ENCODE measurements at regions not wholly inside any gene's neighbourhood (a gene's known extent, or its start where the extent isn't known, plus 50 kb on each side); places are given as distances from the start of the nearest gene placed in this dataset.

GRCh38 chr10:108812906-108813305 lies 1110.4 kb downstream of the XPNPEP1 start:
- Histone ChIP-seq H3K4me3 (ENCODE audit: low read depth, low read length) (no peak overlapping the region), H3K27ac (ENCODE audit: extremely low read depth, low read depth, low read length) (no peak overlapping the region), H3K9me3 (ENCODE audit: control insufficient read depth, insufficient read depth, low read depth, low read length) (no peaks in the 10 kb centered on the region), H3K4me1 (ENCODE audit: control insufficient read depth, insufficient read depth, low read length) (no peaks in the 10 kb centered on the region), H3K36me3 (ENCODE audit: control insufficient read depth in 2 of 2, insufficient read depth in 1 of 2, low read length in 2 of 2) (no peaks in the 10 kb centered on the region)
- POLR2A ChIA-PET = no interaction called here
- no peak for TF ChIP-seq ZNF16 (tag by site-specific recombination; IDR thresholded peaks at IDR 0.05; ENCODE audit: low read depth)
- TF ChIP-seq, protein P1, sequence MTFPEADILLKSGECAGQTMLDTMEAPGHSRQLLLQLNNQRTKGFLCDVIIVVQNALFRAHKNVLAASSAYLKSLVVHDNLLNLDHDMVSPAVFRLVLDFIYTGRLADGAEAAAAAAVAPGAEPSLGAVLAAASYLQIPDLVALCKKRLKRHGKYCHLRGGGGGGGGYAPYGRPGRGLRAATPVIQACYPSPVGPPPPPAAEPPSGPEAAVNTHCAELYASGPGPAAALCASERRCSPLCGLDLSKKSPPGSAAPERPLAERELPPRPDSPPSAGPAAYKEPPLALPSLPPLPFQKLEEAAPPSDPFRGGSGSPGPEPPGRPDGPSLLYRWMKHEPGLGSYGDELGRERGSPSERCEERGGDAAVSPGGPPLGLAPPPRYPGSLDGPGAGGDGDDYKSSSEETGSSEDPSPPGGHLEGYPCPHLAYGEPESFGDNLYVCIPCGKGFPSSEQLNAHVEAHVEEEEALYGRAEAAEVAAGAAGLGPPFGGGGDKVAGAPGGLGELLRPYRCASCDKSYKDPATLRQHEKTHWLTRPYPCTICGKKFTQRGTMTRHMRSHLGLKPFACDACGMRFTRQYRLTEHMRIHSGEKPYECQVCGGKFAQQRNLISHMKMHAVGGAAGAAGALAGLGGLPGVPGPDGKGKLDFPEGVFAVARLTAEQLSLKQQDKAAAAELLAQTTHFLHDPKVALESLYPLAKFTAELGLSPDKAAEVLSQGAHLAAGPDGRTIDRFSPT (tag by site-specific recombination; IDR thresholded peaks at IDR 0.05) = no peak
- TF ChIP-seq, protein P2, sequence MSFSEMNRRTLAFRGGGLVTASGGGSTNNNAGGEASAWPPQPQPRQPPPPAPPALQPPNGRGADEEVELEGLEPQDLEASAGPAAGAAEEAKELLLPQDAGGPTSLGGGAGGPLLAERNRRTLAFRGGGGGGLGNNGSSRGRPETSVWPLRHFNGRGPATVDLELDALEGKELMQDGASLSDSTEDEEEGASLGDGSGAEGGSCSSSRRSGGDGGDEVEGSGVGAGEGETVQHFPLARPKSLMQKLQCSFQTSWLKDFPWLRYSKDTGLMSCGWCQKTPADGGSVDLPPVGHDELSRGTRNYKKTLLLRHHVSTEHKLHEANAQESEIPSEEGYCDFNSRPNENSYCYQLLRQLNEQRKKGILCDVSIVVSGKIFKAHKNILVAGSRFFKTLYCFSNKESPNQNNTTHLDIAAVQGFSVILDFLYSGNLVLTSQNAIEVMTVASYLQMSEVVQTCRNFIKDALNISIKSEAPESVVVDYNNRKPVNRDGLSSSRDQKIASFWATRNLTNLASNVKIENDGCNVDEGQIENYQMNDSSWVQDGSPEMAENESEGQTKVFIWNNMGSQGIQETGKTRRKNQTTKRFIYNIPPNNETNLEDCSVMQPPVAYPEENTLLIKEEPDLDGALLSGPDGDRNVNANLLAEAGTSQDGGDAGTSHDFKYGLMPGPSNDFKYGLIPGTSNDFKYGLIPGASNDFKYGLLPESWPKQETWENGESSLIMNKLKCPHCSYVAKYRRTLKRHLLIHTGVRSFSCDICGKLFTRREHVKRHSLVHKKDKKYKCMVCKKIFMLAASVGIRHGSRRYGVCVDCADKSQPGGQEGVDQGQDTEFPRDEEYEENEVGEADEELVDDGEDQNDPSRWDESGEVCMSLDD (tag by site-specific recombination; IDR thresholded peaks at IDR 0.05) = no peak
- TF ChIP-seq ZBTB7A (tag by site-specific recombination; IDR thresholded peaks at IDR 0.05; ENCODE audit: low read depth) = no peak
- no peak for TF ChIP-seq ZNF184 (tag by site-specific recombination; IDR thresholded peaks at IDR 0.05)
- CTCF ChIA-PET = no interaction called here

- ChIA-PET POLR2A (no interaction called here), CTCF (no interaction called here)
- no peaks in the 10 kb centered on the region for H3K9me3 ChIP-seq (ENCODE audit: control insufficient read depth, insufficient read depth, low read depth, low read length)
- no peaks in the 10 kb centered on the region for H3K36me3 ChIP-seq (ENCODE audit: control insufficient read depth in 2 of 2, insufficient read depth in 1 of 2, low read length in 2 of 2)
- no peak overlapping the region for H3K4me3 ChIP-seq (ENCODE audit: low read depth, low read length)
- no peaks in the 10 kb centered on the region for H3K4me1 ChIP-seq (ENCODE audit: control insufficient read depth, insufficient read depth, low read length)
- TF ChIP-seq ZFP3 (tag by site-specific recombination; IDR thresholded peaks at IDR 0.05; ENCODE audit: low read depth) (no peak), ELK4 (IDR thresholded peaks at IDR 0.05; ENCODE audit: borderline replicate concordance, low read depth, low read length) (no peak), ZNF398 (tag by site-specific recombination; IDR thresholded peaks at IDR 0.05) (no peak), ZBTB1 (tag by site-specific recombination; IDR thresholded peaks at IDR 0.05) (no peak), ZNF404 (tag by site-specific recombination; IDR thresholded peaks at IDR 0.05) (no peak), ZIC2 (tag by site-specific recombination; IDR thresholded peaks at IDR 0.05) (no peak), KLF9 (tag by site-specific recombination; IDR thresholded peaks at IDR 0.05; ENCODE audit: low read depth) (no peak), ZNF221 (tag by site-specific recombination; IDR thresholded peaks at IDR 0.05; ENCODE audit: borderline replicate concordance) (no peak), KLF16 (tag by site-specific recombination; IDR thresholded peaks at IDR 0.05) (no peak), ZNF830 (tag by site-specific recombination; IDR thresholded peaks at IDR 0.05; ENCODE audit: low read depth) (no peak), ZSCAN5A (tag by site-specific recombination; IDR thresholded peaks at IDR 0.05) (no peak), ZNF48 (tag by site-specific recombination; IDR thresholded peaks at IDR 0.05) (no peak)
- TF ChIP-seq, protein P3, sequence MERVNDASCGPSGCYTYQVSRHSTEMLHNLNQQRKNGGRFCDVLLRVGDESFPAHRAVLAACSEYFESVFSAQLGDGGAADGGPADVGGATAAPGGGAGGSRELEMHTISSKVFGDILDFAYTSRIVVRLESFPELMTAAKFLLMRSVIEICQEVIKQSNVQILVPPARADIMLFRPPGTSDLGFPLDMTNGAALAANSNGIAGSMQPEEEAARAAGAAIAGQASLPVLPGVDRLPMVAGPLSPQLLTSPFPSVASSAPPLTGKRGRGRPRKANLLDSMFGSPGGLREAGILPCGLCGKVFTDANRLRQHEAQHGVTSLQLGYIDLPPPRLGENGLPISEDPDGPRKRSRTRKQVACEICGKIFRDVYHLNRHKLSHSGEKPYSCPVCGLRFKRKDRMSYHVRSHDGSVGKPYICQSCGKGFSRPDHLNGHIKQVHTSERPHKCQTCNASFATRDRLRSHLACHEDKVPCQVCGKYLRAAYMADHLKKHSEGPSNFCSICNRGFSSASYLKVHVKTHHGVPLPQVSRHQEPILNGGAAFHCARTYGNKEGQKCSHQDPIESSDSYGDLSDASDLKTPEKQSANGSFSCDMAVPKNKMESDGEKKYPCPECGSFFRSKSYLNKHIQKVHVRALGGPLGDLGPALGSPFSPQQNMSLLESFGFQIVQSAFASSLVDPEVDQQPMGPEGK (tag by site-specific recombination; IDR thresholded peaks at IDR 0.05) = no peak
- no peak overlapping the region for H3K27ac ChIP-seq (ENCODE audit: extremely low read depth, low read depth, low read length)
Measured at GRCh38 chr10:108812296-108812695, 1111.0 kb downstream of the XPNPEP1 start.
